H1 (cell line): ENCODE measurements at regions not wholly inside any gene's neighbourhood (a gene's known extent, or its start where the extent isn't known, plus 50 kb on each side); places are given as distances from the start of the nearest gene placed in this dataset.

ENCODE experiments used
- CTCF ChIA-PET: fragments of 300-600 bp; sonication (Branson Sonifier 250); formaldehyde crosslinking; loops from one replicate; lab custom pipeline; 2021; ENCODE audit not compliant: partially characterized antibody; lab: Charles Lee
- POLR2A ChIA-PET: fragments of 300-600 bp; sonication (Branson Sonifier 250); formaldehyde crosslinking; loops from one replicate; lab custom pipeline; 2021; ENCODE audit warnings: inconsistent platforms; ENCODE audit not compliant: partially characterized antibody; lab: Charles Lee
- DNase-seq, 2 experiments: peaks; one replicate each; pipeline versions ENCODE4 v3.0.0 to v3.0.0-alpha.2; 2010 to 2022; ENCODE audit warnings: low spot score in 2 of 2, low read depth in 1 of 2, mixed read lengths in 1 of 2
- FAIRE-seq: peaks from 2 replicates; lab custom pipeline; 2011; peaks lifted over from hg19 to GRCh38; lab: Jason Lieb, UNC
- H2AFZ ChIP-seq: 2 replicates; pipeline ENCODE4 v1.8.1; 2012; ENCODE audit warnings: low read length, inconsistent platforms
- H2AK5ac ChIP-seq: 2 replicates; pipeline ENCODE4 v1.6.1; 2013; ENCODE audit warnings: low read depth, low read length
- H2BK120ac ChIP-seq: replicated peaks from 2 replicates; pipeline ENCODE3; 2013; ENCODE audit warnings: low read depth, low read length, inconsistent platforms
- H2BK12ac ChIP-seq: 2 replicates; pipeline ENCODE4 v1.6.1; 2013; ENCODE audit warnings: low read depth, low read length
- H2BK15ac ChIP-seq: 2 replicates; pipeline ENCODE4 v1.6.1; 2013; ENCODE audit warnings: low read length
- H2BK20ac ChIP-seq: 2 replicates; pipeline ENCODE4 v1.6.1; 2013; ENCODE audit warnings: low read length
- H2BK5ac ChIP-seq: 2 replicates; pipeline ENCODE4 v1.6.1; 2013; ENCODE audit warnings: low read depth, low read length
- H3K14ac ChIP-seq: 2 replicates; pipeline ENCODE4 v1.6.1; 2013; ENCODE audit warnings: inconsistent platforms; ENCODE audit not compliant: insufficient read length
- H3K18ac ChIP-seq: 2 replicates; pipeline ENCODE4 v1.6.1; 2013; ENCODE audit warnings: low read length; ENCODE audit errors: extremely low read depth
- H3K23ac ChIP-seq: 2 replicates; pipeline ENCODE4 v1.6.1; 2013; ENCODE audit warnings: inconsistent platforms; ENCODE audit not compliant: insufficient read length
- H3K23me2 ChIP-seq: 2 replicates; pipeline ENCODE4 v1.6.1; 2013; ENCODE audit warnings: low read depth, low read length
- H3K27ac ChIP-seq: 2 replicates; pipeline ENCODE4 v1.6.1; 2011; ENCODE audit warnings: low read depth, low read length, inconsistent platforms
- H3K27me3 ChIP-seq, 4 experiments: replicated peaks in 1 of 4; 1 replicate in 1 of 4; 2 replicates in 3 of 4; pipeline versions ENCODE4 v1.6.1 to v1.8.1; 2011 to 2013; ENCODE audit warnings: low read length in 3 of 4, mild to moderate bottlenecking in 3 of 4, inconsistent platforms in 2 of 4, mixed read lengths in 2 of 4, moderate library complexity in 1 of 4; ENCODE audit not compliant: control insufficient read depth in 3 of 4, insufficient read depth in 3 of 4; ENCODE audit errors: extremely low read depth in 1 of 4
- H3K36me3 ChIP-seq, 4 experiments: 2 replicates each; pipeline versions ENCODE4 v1.6.1 to v1.8.1; 2011 to 2013; ENCODE audit warnings: mild to moderate bottlenecking in 4 of 4, low read length in 3 of 4, moderate library complexity in 2 of 4, control low read depth in 1 of 4, inconsistent platforms in 1 of 4; ENCODE audit not compliant: insufficient read depth in 4 of 4, control insufficient read depth in 2 of 4
- H3K4ac ChIP-seq: replicated peaks from 2 replicates; pipeline ENCODE3; 2013; ENCODE audit warnings: low read length, low read depth, mixed read lengths, inconsistent platforms; ENCODE audit not compliant: insufficient read length
- H3K4me1 ChIP-seq, 4 experiments: replicated peaks in 1 of 4; 1 replicate in 1 of 4; 2 replicates in 3 of 4; pipeline versions ENCODE4 v1.6.1 to v1.8.1; 2011 to 2013; ENCODE audit warnings: low read length in 3 of 4, inconsistent platforms in 2 of 4, mixed read lengths in 1 of 4; ENCODE audit not compliant: insufficient read depth in 4 of 4, control insufficient read depth in 3 of 4
- H3K4me2 ChIP-seq, 2 experiments: 2 replicates each; pipeline versions ENCODE4 v1.6.1 to v1.8.1; 2011 to 2013; ENCODE audit warnings: low read depth in 2 of 2, low read length in 2 of 2, control low read depth in 1 of 2, inconsistent platforms in 1 of 2, mild to moderate bottlenecking in 1 of 2; ENCODE audit not compliant: insufficient read depth in 1 of 2
- H3K4me3 ChIP-seq, 4 experiments: fragments of 200-600, 300-600 bp in 1 of 4; sonication (generic), shearing (Covaris generic), sonication (Bioruptor Twin) in 1 of 4; 2 replicates each; pipeline versions ENCODE4 v1.5.1 to v1.8.1; 2011 to 2016; ENCODE audit warnings: low read length in 4 of 4, low read depth in 3 of 4, control low read depth in 2 of 4, inconsistent platforms in 2 of 4, mild to moderate bottlenecking in 2 of 4, mixed read lengths in 1 of 4, moderate library complexity in 1 of 4; ENCODE audit not compliant: insufficient read depth in 2 of 4; ENCODE audit errors: extremely low read depth in 1 of 4
- H3K56ac ChIP-seq: replicated peaks from 2 replicates; pipeline ENCODE3; 2013; ENCODE audit warnings: low read depth, mild to moderate bottlenecking, mixed read lengths, low read length, inconsistent platforms; ENCODE audit not compliant: insufficient read length
- H3K79me1 ChIP-seq: 2 replicates; pipeline ENCODE4 v1.6.1; 2013; ENCODE audit warnings: low read depth, low read length, control low read depth
- H3K79me2 ChIP-seq, 2 experiments: 2 replicates each; pipeline versions ENCODE4 v1.6.1 to v1.8.1; 2012 to 2013; ENCODE audit warnings: low read length in 2 of 2, mild to moderate bottlenecking in 2 of 2, inconsistent platforms in 1 of 2; ENCODE audit not compliant: insufficient read depth in 2 of 2, control insufficient read depth in 1 of 2
- H3K9ac ChIP-seq, 4 experiments: replicated peaks in 1 of 4; 1 replicate in 1 of 4; 2 replicates in 3 of 4; pipeline versions ENCODE4 v1.6.1 to v1.8.1; 2011 to 2013; ENCODE audit warnings: low read depth in 3 of 4, low read length in 3 of 4, control low read depth in 2 of 4, mild to moderate bottlenecking in 2 of 4, moderate library complexity in 2 of 4, inconsistent platforms in 1 of 4; ENCODE audit errors: extremely low read depth in 1 of 4
- H3K9me3 ChIP-seq, 2 experiments: 2 replicates each; pipeline versions ENCODE4 v1.6.1 to v1.8.1; 2012 to 2013; ENCODE audit warnings: mild to moderate bottlenecking in 2 of 2, moderate library complexity in 2 of 2, control low read depth in 1 of 2, inconsistent platforms in 1 of 2, low read depth in 1 of 2, low read length in 1 of 2, mixed read lengths in 1 of 2; ENCODE audit not compliant: insufficient read depth in 2 of 2
- H4K20me1 ChIP-seq, 2 experiments: replicated peaks in 1 of 2; 2 replicates each; pipeline versions ENCODE3 to v1.8.1; 2011 to 2013; ENCODE audit warnings: inconsistent platforms in 2 of 2, low read length in 2 of 2, mild to moderate bottlenecking in 1 of 2; ENCODE audit not compliant: insufficient read depth in 2 of 2, control insufficient read depth in 1 of 2
- H4K5ac ChIP-seq: 2 replicates; pipeline ENCODE4 v1.6.1; 2013; ENCODE audit warnings: low read length, low read depth, mixed read lengths, inconsistent platforms; ENCODE audit not compliant: insufficient read length
- H4K8ac ChIP-seq: 2 replicates; pipeline ENCODE4 v1.8.0; 2013; ENCODE audit warnings: mild to moderate bottlenecking, moderate library complexity, low read length, inconsistent platforms; ENCODE audit not compliant: insufficient read depth; ENCODE audit errors: extremely low read depth
- H4K91ac ChIP-seq: replicated peaks from 2 replicates; pipeline ENCODE3; 2013; ENCODE audit warnings: low read length, mixed read lengths, inconsistent platforms; ENCODE audit not compliant: insufficient read length
- JUN ChIP-seq: IDR thresholded peaks from 2 replicates; pipeline ENCODE4 v1.6.1; 2011; ENCODE audit warnings: low read depth, mild to moderate bottlenecking, improper control_type of control experiment, low read length
- RXRA ChIP-seq: IDR thresholded peaks from 2 replicates; pipeline ENCODE4 v1.6.1; 2011; ENCODE audit warnings: low read depth, mild to moderate bottlenecking, low read length, moderate library complexity; ENCODE audit not compliant: insufficient read depth
- SP4 ChIP-seq: IDR thresholded peaks from 2 replicates; pipeline ENCODE4 v1.6.1; 2012; ENCODE audit warnings: low read length, inconsistent platforms
- WGBS, 2 experiments: shearing (Covaris generic) in 1 of 2; methylation state at CpG; one replicate each; pipeline versions ENCODE4 v1.1.6 to v1.1.7; 2013 to 2015; ENCODE audit warnings: low lambda C conversion rate in 2 of 2, mixed read lengths in 2 of 2, inconsistent platforms in 1 of 2, low coverage in 1 of 2, missing lambda C conversion rate in 1 of 2; ENCODE audit not compliant: insufficient replicate concordance in 2 of 2, insufficient coverage in 1 of 2, insufficient read length in 1 of 2; ENCODE audit errors: extremely low coverage in 1 of 2, missing lambda C conversion rate in 1 of 2; 5-methylcytosine and 5-hydroxymethylcytosine counted together

GRCh38 chr2:238700117-238700457 lies 147.8 kb upstream of the TWIST2 start:
- Histone ChIP-seq H3K9me3 (no peaks in the 10 kb centered on the region), H3K4ac (no peak overlapping the region), H3K56ac (no peak overlapping the region), H3K4me1 (no peaks in the 10 kb centered on the region; a peak in 1 of 7 replicates), H2AK5ac (no peak overlapping the region), H3K18ac (no peak overlapping the region), H2BK15ac (no peak overlapping the region), H3K4me2 (no peak overlapping the region), H3K27me3 (no peaks in the 10 kb centered on the region), H2AFZ (no peak overlapping the region), H3K4me3 (no peak overlapping the region), H2BK120ac (no peak overlapping the region), H3K23me2 (no peaks in the 10 kb centered on the region), H3K27ac (no peak overlapping the region), H3K36me3 (no peaks in the 10 kb centered on the region), H3K9ac (no peak overlapping the region; a peak in 1 of 7 replicates), H4K8ac (no peak overlapping the region), H4K91ac (no peak overlapping the region), H3K79me2 (no peaks in the 10 kb centered on the region), H2BK20ac (no peak overlapping the region), H2BK12ac (no peak overlapping the region), H4K20me1 (no peaks in the 10 kb centered on the region), H4K5ac (no peak overlapping the region), H3K14ac (no peak overlapping the region), H2BK5ac (no peak overlapping the region), H3K23ac (no peak overlapping the region), H3K79me1 (no peaks in the 10 kb centered on the region)
- ChIA-PET POLR2A (no interaction called here), CTCF (no interaction called here)
- FAIRE-seq (no peak), DNase-seq (no peak)
- TF ChIP-seq JUN (no peak), SP4 (no peak), RXRA (no peak)
- WGBS, 2 experiments = 93% methylated on average over 11 of the region's 11 CpGs; no CpG with 5 or more reads in 1 of the 2 experiments
